GM12878 (cell line): ENCODE measurements at regions not wholly inside any gene's neighbourhood (a gene's known extent, or its start where the extent isn't known, plus 50 kb on each side); places are given as distances from the start of the nearest gene placed in this dataset.

Experiments
- ATAC-seq: fragments of 200-7000 bp; cut with Tn5 transposase; 3 replicates; pipeline ENCODE4 v1.9.1; 2020; ENCODE audit warnings: mild to moderate bottlenecking, moderate library complexity
- BruUV-seq: library from RNA; stranded (reverse); fragments of 400-500 nt; replicated peaks from 2 replicates; lab custom pipeline; 2021; lab: Mats Ljungman, UMichigan
- CTCF ChIA-PET: fragments of 300-600 bp; sonication (Branson Sonifier 250); formaldehyde crosslinking; extraction: SDS; loops from one replicate; lab custom pipeline; 2021; ENCODE audit warnings: inconsistent platforms; lab: Yijun Ruan, JAX
- POLR2A ChIA-PET: fragments of 350-600 bp; formaldehyde crosslinking; extraction: SDS; loops from one replicate; lab custom pipeline; 2021; ENCODE audit warnings: inconsistent platforms; lab: Charles Lee
- RAD21 ChIA-PET: fragments of 300-600 bp; sonication (Branson Sonifier 250); formaldehyde crosslinking; loops from one replicate; lab custom pipeline; 2023; ENCODE audit warnings: antibody characterized with exemption; ENCODE audit not compliant: unreplicated experiment; lab: Charles Lee
- SMC1A ChIA-PET: fragments of 300-600 bp; sonication (Branson Sonifier 250); formaldehyde crosslinking; loops from one replicate; lab custom pipeline; 2023; ENCODE audit not compliant: unreplicated experiment, uncharacterized antibody; lab: Charles Lee
- DNase-seq: peaks from one replicate; pipeline ENCODE4 v3.0.0-alpha.2; 2011; ENCODE audit warnings: low read depth, low spot score
- FAIRE-seq: peaks from 3 replicates; lab custom pipeline; 2011; peaks lifted over from hg19 to GRCh38; lab: Jason Lieb, UNC
- H2AFZ ChIP-seq: 2 replicates; pipeline ENCODE4 v1.6.0; 2011; ENCODE audit warnings: low read depth, low read length, control low read depth; ENCODE audit not compliant: control insufficient read depth
- H3K27ac ChIP-seq: 2 replicates; pipeline ENCODE4 v1.5.1; 2011; ENCODE audit warnings: control low read depth; ENCODE audit not compliant: control insufficient read depth, insufficient read depth
- H3K27me3 ChIP-seq, 2 experiments: replicated peaks in 1 of 2; 2 replicates each; pipeline versions ENCODE4 v1.6.0 to v1.6.1; 2011; ENCODE audit warnings: low read length in 1 of 2; ENCODE audit not compliant: control insufficient read depth in 2 of 2, insufficient read depth in 2 of 2
- H3K36me3 ChIP-seq, 2 experiments: 2 replicates each; pipeline ENCODE4 v1.5.1; 2011; ENCODE audit warnings: low read length in 1 of 2; ENCODE audit not compliant: control insufficient read depth in 2 of 2, insufficient read depth in 2 of 2
- H3K4me1 ChIP-seq: 2 replicates; pipeline ENCODE4 v1.6.1; 2011; ENCODE audit warnings: mild to moderate bottlenecking, low read length, moderate library complexity, mixed read lengths; ENCODE audit not compliant: control insufficient read depth, insufficient read depth
- H3K4me2 ChIP-seq: 2 replicates; pipeline ENCODE4 v1.6.0; 2011; ENCODE audit warnings: control low read depth; ENCODE audit not compliant: control insufficient read depth, insufficient read depth
- H3K4me3 ChIP-seq: fragments of 200-600 bp; sonication (generic); 2 replicates; pipeline ENCODE4 v1.5.1; 2016
- H3K79me2 ChIP-seq: 2 replicates; pipeline ENCODE4 v1.6.0; 2011; ENCODE audit warnings: low read length; ENCODE audit not compliant: control insufficient read depth, insufficient read depth
- H3K9ac ChIP-seq: 2 replicates; pipeline ENCODE4 v1.8.0; 2011; ENCODE audit warnings: low read length, control low read depth, mixed read lengths; ENCODE audit not compliant: control insufficient read depth, insufficient read depth
- H3K9me3 ChIP-seq: replicated peaks from 3 replicates; pipeline ENCODE4 v1.5.1; 2011; ENCODE audit warnings: mild to moderate bottlenecking, low read length; ENCODE audit not compliant: control insufficient read depth, insufficient read depth
- H4K20me1 ChIP-seq: 2 replicates; pipeline ENCODE4 v1.6.0; 2011; ENCODE audit not compliant: control insufficient read depth, insufficient read depth
- ATF7 ChIP-seq: fragments of 450-650 bp; IDR thresholded peaks from 2 replicates; pipeline ENCODE4 v1.6.1; 2016; ENCODE audit warnings: low read depth, mild to moderate bottlenecking
- BACH1 ChIP-seq: fragments of 450-650 bp; IDR thresholded peaks from 2 replicates; pipeline ENCODE4 v1.6.1; 2017; ENCODE audit warnings: mild to moderate bottlenecking, borderline replicate concordance
- CREB1 ChIP-seq: IDR thresholded peaks from 2 replicates; pipeline ENCODE4 v1.6.1; 2012; ENCODE audit warnings: low read depth, mild to moderate bottlenecking, inconsistent platforms
- EGR1 ChIP-seq, 2 experiments: IDR thresholded peaks; 1 replicate in 1 of 2; 2 replicates in 1 of 2; pipeline ENCODE4 v1.6.1; 2011 to 2012; ENCODE audit warnings: low read depth in 2 of 2, low read length in 2 of 2, borderline replicate concordance in 1 of 2, mild to moderate bottlenecking in 1 of 2, moderate library complexity in 1 of 2
- IKZF2 ChIP-seq, 2 experiments: fragments of 450-650 bp; IDR thresholded peaks; 2 replicates each; pipeline ENCODE4 v1.6.1; 2017; ENCODE audit warnings: mild to moderate bottlenecking in 2 of 2, moderate library complexity in 2 of 2
- MYB ChIP-seq: fragments of 150-350 bp; IDR thresholded peaks from 2 replicates; pipeline ENCODE4 v1.6.1; 2014; ENCODE audit warnings: mild to moderate bottlenecking, low read depth, low read length, borderline replicate concordance
- NRF1 ChIP-seq: conservative IDR thresholded peaks from 2 replicates; pipeline ENCODE4 v1.6.1; 2011; ENCODE audit warnings: mild to moderate bottlenecking, low read depth, low read length, improper control_type of control experiment
- RAD51 ChIP-seq: fragments of 450-650 bp; IDR thresholded peaks from 2 replicates; pipeline ENCODE4 v1.6.1; 2016; ENCODE audit warnings: moderate library complexity, mild to moderate bottlenecking, inconsistent platforms
- WGBS: methylation state at CpG from one replicate; pipeline ENCODE4 v1.1.6; 2016; ENCODE audit warnings: low lambda C conversion rate; ENCODE audit not compliant: insufficient replicate concordance, insufficient coverage; ENCODE audit errors: missing lambda C conversion rate; 5-methylcytosine and 5-hydroxymethylcytosine counted together
- in situ Hi-C: fragments of 300-500 bp; cut with MboI; formaldehyde crosslinking; loops from 9 replicates; pipeline ENCODE4 v1.14.3; 2018; ENCODE audit warnings: mixed read lengths
- intact Hi-C: fragments of 100-400 bp; cut with micrococcal nuclease; formaldehyde crosslinking; loops from one replicate; pipeline ENCODE4 v1.14.2; 2022; ENCODE audit not compliant: unreplicated experiment
- TF ChIP-seq, protein P1 (sequence below): IDR thresholded peaks from 2 replicates; pipeline ENCODE4 v1.6.1; 2012; ENCODE audit warnings: low read depth, low read length, improper control_type of control experiment
- TF ChIP-seq, protein P2 (sequence below): fragments of 450-650 bp; IDR thresholded peaks from 2 replicates; pipeline ENCODE4 v1.6.1; 2018; ENCODE audit warnings: mild to moderate bottlenecking, low read depth, moderate library complexity; ENCODE audit not compliant: partially characterized antibody
- TF ChIP-seq, protein P3 (sequence below): fragments of 450-650 bp; IDR thresholded peaks from 2 replicates; pipeline ENCODE4 v1.6.1; 2017; ENCODE audit warnings: mild to moderate bottlenecking

DNA sequence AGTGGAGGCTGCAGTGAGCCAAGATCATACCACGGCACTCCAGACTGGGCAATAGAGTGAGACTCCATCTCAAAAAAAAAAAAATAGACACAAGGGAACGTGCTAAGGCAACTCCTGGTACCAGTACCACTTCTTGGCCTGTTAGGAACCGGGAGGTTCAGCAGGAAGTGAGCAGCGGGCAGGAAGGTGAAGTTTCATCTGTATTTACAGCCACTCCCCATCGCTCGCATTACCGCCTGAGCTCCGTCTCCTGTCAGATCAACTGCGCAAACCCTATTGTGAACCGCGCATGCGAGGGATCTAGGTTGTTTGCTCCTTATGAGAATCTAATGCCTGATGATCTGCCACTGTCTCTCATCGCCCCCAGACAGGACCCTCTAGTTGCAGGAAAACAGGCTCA lies 69.9 kb upstream of the FOXK1 start:
- H4K20me1 ChIP-seq, result no peaks in the 10 kb centered on the region
- H3K27ac ChIP-seq, result no peak overlapping the region
- DNase-seq (no peak), FAIRE-seq (no peak), ATAC-seq (no peak)
- no TSS peak for BruUV-seq
- no peaks in the 10 kb centered on the region for H3K9me3 ChIP-seq
- in situ Hi-C loops (loop anchor here (25.0 kb wide), 1 partner anchor 475 kb away; no protein-coding TSS in a partner anchor), intact Hi-C loops (no loop called here)
- 73% methylated on average over 13 of the region's 13 CpGs for WGBS
- H3K27me3 ChIP-seq, result no peaks in the 10 kb centered on the region; a peak in 1 of 4 replicates
- SMC1A ChIA-PET, result no interaction called here
- no peaks in the 10 kb centered on the region for H3K79me2 ChIP-seq
- no peaks in the 10 kb centered on the region for H3K36me3 ChIP-seq
- TF ChIP-seq EGR1 (IDR thresholded peaks at IDR 0.05; ENCODE audit: borderline replicate concordance in 1 of 2, low read depth in 2 of 2, low read length in 2 of 2) (no peak), MYB (no peak), RAD51 (no peak), NRF1 (no peak), IKZF2 (IDR thresholded peaks at IDR 0.05) (no peak), CREB1 (no peak), ATF7 (no peak), BACH1 (no peak)
- TF ChIP-seq, protein P1, sequence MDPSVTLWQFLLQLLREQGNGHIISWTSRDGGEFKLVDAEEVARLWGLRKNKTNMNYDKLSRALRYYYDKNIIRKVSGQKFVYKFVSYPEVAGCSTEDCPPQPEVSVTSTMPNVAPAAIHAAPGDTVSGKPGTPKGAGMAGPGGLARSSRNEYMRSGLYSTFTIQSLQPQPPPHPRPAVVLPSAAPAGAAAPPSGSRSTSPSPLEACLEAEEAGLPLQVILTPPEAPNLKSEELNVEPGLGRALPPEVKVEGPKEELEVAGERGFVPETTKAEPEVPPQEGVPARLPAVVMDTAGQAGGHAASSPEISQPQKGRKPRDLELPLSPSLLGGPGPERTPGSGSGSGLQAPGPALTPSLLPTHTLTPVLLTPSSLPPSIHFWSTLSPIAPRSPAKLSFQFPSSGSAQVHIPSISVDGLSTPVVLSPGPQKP, result no peak
- TF ChIP-seq, protein P2, sequence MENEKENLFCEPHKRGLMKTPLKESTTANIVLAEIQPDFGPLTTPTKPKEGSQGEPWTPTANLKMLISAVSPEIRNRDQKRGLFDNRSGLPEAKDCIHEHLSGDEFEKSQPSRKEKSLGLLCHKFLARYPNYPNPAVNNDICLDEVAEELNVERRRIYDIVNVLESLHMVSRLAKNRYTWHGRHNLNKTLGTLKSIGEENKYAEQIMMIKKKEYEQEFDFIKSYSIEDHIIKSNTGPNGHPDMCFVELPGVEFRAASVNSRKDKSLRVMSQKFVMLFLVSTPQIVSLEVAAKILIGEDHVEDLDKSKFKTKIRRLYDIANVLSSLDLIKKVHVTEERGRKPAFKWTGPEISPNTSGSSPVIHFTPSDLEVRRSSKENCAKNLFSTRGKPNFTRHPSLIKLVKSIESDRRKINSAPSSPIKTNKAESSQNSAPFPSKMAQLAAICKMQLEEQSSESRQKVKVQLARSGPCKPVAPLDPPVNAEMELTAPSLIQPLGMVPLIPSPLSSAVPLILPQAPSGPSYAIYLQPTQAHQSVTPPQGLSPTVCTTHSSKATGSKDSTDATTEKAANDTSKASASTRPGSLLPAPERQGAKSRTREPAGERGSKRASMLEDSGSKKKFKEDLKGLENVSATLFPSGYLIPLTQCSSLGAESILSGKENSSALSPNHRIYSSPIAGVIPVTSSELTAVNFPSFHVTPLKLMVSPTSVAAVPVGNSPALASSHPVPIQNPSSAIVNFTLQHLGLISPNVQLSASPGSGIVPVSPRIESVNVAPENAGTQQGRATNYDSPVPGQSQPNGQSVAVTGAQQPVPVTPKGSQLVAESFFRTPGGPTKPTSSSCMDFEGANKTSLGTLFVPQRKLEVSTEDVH, result no peak
- TF ChIP-seq, protein P3, sequence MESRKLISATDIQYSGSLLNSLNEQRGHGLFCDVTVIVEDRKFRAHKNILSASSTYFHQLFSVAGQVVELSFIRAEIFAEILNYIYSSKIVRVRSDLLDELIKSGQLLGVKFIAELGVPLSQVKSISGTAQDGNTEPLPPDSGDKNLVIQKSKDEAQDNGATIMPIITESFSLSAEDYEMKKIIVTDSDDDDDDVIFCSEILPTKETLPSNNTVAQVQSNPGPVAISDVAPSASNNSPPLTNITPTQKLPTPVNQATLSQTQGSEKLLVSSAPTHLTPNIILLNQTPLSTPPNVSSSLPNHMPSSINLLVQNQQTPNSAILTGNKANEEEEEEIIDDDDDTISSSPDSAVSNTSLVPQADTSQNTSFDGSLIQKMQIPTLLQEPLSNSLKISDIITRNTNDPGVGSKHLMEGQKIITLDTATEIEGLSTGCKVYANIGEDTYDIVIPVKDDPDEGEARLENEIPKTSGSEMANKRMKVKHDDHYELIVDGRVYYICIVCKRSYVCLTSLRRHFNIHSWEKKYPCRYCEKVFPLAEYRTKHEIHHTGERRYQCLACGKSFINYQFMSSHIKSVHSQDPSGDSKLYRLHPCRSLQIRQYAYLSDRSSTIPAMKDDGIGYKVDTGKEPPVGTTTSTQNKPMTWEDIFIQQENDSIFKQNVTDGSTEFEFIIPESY, result no peak
- no peak overlapping the region for H3K4me3 ChIP-seq
- CTCF ChIA-PET, result interaction anchor here (1.1 to 1.3 kb wide), 3 partner anchors 140 to 144 kb away, joined by 3 to 5 read pairs (median 5); no protein-coding TSS in a partner anchor
- no peak overlapping the region for H3K9ac ChIP-seq
- no peak overlapping the region for H2AFZ ChIP-seq
- H3K4me1 ChIP-seq, result peaks cover 7% of the 10 kb centered on the region
- H3K4me2 ChIP-seq, result no peak overlapping the region
- POLR2A ChIA-PET, result interaction anchor here (0.5 kb wide), 1 partner anchor 164 kb away, joined by 3 read pairs; no protein-coding TSS in a partner anchor
- RAD21 ChIA-PET, result interaction anchor here (1.0 kb wide), 1 partner anchor 134 kb away, joined by 4 read pairs; no protein-coding TSS in a partner anchor
